OCI-M1 (cell line): ENCODE measurements at regions not wholly inside any gene's neighbourhood (a gene's known extent, or its start where the extent isn't known, plus 50 kb on each side); places are given as distances from the start of the nearest gene placed in this dataset.
"Not testable (repeated sequence)": the region's sequence is repeated elsewhere in the genome, so short reads cannot be mapped to it uniquely, and the experiment has no call there.

Source experiments
- DNase-seq: peaks from one replicate; lab custom pipeline; 2025; lab: John Stamatoyannopoulos, UW

DNA sequence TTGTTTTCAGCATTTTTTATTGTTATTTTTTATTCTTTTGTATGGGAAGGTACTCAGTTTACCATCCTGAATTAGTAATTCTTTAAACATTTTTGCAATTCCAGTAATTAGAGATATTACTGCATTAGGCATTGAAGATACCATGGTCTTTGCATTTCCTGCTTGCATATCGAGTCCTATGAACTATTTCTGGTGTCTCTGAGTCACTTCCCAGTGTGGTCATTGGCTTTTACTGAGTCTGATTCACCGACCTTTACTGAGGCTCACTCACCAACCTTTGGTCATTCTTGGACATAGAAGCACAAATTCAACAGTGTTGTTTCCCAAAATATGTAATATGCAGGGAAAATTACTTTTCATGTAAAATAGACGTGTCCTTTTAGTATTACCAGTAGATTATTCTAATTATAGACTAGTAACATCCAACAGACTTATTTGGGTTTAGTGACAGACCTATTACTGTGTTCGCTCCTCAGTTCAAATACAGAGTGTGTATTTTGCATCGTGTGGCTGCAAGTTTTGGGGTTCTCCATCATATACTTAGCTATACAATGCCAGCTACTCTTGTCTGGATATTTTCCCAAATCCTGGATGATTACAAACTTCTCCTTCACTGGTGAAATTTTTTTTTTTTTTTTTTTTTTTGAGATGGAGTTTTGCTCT, 180.7 kb upstream of the PRSS1 start:
- DNase-seq = no peak

DNA sequence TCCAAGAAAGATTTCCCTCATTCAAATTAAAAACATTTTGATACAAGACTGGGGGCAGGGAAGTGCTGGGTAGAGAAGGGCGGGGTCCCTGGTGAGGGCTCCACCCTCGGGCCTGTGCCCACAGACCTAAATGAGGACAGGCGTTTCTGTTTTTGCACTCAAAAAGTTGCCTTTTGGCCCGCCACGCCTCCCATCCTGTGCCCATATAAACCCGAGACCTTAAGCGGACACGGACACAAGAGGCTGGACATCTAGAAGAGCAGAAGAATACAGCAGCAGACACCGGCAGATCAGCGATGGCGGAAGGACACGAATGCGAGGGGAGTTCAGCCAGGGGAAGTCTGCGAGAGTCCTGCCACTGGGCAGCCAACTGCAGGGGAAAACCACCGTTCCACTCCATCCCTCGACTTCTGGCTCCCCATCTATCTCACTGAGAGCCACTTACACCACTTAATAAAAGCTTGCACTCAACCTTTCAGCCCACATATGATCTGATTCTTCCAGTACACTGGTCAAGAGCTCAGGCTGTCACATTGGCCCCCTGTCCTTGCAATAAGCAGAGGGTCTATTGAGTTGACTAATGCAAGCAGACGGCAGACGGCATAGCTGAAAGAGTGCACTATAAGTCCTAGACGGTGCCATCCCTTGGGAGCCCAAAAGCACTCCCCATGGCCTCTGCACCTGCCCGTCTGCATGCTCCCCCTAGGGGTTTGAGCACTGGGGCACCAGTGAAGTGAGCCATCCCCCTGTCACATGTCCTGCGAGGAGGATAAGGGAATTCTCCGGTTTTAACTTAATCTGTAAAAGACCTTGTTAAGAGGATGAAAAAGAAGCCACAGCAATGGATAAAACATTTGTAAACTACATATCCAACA, 181.8 kb upstream of the PRSS1 start:
- DNase-seq = no peak

DNA sequence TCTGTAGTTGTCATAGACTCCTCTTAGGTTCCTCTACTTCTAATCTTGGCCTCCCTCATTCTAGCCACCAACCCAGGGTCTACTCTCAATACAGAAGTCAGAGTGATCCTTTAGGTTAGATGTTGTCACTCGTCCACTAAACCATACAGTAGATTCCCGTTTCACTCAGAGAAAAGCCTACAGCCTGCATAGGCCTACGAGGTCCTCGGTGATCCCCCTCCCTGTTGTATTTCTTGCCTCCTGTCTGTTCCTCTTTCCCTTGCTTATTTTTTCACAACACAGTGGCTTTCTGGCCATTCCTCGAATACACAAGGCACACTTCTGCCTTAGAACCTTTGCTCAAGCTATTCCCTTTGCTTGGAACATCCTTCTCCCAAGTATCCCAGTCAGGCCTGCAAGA, 183.0 kb upstream of the PRSS1 start:
- DNase-seq = no peak

DNA sequence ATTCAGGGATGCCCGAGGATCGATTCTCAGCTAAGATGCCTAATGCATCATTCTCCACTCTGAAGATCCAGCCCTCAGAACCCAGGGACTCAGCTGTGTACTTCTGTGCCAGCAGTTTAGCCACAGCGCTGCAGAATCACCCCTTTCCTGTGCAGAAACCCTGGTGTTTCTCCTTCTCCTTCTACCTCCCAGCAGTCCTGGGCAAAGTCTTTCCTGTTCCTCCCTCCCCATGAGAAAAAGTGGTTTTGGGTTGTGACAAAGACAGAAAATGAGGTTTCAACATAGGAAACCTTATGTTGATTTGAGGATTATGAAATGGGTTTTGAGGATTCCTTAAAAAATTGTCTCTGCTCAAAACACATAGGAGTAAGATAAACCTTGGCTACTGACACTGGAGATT, 185.1 kb upstream of the PRSS1 start:
- DNase-seq = not testable (repeated sequence)

DNA sequence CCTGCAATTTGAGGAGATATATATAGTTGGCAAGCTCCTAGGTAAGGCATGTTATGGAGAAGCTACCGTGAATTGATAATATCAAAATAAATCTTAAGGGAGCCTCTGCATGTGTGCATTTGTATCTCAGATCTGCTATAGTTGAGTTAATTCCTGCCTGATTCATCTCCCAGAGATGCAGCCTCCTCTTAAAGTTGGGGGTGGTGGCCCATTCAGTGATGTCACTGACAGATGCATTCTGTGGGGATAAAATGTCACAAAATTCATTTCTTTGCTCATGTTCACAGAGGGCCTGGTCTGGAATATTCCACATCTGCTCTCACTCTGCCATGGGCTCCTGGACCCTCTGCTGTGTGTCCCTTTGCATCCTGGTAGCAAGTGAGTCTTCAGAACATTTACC, 185.8 kb upstream of the PRSS1 start:
- no peak for DNase-seq

DNA sequence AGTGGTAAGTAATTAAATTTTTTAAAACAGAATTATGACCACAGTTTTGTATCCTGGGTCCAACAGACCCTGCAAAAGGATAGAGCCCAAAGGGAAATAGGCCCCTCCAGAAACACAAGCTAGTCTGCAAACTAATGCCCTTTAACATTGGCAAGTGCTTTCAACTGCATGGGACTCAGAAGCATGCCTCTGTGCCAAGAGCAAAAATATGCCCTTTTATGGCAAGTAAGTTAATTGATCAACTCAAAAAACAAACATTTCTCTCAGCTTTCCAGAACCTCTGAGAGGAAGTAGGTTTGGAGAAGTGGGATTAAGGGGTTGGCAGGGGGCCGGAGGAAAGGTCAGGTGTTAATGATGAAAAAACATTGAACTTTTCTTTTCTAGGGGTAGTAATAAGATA, 186.6 kb upstream of the PRSS1 start:
- DNase-seq = no peak

DNA sequence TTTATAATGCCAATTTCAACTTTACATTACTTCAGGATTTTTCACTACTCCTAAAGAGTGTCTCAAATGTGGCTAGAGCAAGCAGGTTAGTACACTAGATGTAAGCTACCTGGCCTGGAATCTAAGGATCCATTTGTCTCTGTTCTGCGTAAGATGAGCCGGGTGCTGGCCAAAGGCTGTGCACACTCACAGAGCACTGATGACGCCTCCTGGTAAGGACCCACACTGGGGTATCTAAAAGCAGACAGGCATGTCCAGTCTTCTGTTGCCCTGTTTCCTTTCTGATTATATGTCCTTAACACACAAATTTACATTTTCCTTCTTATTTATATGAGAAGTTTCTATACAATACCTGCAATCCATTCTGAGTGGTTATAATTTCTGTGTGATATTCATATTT, 187.9 kb upstream of the PRSS1 start:
- not testable (repeated sequence) for DNase-seq

DNA sequence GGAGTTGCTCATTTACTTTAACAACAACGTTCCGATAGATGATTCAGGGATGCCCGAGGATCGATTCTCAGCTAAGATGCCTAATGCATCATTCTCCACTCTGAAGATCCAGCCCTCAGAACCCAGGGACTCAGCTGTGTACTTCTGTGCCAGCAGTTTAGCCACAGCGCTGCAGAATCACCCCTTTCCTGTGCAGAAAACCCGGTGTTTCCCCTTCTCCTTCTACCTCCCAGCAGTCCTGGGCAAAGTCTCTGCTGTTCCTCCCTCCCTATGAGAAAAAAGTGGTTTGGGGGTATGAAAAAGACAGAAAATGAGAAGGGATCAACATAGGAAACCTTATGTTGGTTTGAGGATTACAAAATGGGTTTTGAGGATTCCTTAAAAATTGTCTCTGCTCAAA, 188.5 kb upstream of the PRSS1 start:
- DNase-seq = not testable (repeated sequence)

DNA sequence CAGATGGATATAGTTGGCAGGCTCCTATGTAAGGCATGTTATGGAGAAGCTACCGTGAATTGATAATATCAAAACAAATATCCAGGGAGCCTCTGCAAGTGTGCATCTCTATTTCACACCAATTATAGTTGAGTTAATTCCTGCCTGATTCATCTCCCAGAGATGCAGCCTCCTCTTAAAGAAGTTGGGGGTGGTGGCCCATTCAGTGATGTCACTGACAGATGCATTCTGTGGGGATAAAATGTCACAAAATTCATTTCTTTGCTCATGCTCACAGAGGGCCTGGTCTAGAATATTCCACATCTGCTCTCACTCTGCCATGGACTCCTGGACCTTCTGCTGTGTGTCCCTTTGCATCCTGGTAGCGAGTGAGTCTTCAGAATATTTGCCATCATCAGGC, 189.1 kb upstream of the PRSS1 start:
- DNase-seq = no peak

DNA sequence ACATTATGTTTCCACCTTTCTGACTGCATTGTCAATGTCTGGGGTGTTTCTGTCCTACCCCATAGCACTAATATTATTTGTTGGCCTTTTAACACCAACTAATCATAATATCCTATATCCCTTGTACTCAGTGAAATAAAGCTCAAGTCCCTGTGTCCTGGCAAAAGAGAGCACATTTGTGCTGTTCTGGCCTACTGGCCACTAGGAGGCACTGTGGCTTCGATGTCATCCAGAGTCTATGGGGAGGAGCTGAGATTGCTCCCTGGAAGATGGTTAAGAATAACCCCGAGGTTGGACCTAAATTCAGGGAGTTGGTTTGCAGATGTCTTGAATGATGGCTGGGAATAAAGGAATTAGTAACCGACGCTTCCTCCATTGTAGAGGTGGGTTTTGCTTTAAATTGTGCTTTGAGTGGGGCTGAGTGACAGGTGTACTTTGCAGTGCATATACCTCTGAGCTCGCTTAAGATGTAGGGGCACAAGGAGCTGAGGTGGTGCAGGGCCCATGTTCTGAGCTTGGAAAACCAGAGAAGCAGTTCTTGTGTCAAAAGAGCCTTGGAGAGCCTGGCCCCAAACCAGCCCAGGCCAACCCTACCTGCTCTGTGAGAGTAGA, 191.2 kb upstream of the PRSS1 start:
- peak; percentile 49 for DNase-seq

DNA sequence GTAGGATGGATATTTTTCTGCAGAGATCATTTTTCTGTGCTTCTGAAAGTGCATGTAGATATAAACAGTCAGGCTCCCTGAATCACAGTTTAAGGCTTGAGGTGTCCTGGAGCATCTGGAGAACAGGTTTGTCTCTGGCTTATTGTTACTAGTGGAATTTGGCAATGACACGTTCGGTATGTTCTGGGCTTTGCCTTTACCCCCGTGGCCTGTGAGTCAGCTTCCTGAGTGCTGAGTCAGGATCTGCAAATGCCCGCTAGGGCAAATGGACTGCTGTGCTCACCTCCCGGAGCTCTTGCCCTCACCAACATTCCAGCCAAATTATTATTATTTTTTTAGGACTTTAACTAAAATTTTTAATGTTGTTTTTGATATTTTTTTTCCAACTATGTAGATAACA, 192.5 kb upstream of the PRSS1 start:
- DNase-seq = peak; percentile 26

DNA sequence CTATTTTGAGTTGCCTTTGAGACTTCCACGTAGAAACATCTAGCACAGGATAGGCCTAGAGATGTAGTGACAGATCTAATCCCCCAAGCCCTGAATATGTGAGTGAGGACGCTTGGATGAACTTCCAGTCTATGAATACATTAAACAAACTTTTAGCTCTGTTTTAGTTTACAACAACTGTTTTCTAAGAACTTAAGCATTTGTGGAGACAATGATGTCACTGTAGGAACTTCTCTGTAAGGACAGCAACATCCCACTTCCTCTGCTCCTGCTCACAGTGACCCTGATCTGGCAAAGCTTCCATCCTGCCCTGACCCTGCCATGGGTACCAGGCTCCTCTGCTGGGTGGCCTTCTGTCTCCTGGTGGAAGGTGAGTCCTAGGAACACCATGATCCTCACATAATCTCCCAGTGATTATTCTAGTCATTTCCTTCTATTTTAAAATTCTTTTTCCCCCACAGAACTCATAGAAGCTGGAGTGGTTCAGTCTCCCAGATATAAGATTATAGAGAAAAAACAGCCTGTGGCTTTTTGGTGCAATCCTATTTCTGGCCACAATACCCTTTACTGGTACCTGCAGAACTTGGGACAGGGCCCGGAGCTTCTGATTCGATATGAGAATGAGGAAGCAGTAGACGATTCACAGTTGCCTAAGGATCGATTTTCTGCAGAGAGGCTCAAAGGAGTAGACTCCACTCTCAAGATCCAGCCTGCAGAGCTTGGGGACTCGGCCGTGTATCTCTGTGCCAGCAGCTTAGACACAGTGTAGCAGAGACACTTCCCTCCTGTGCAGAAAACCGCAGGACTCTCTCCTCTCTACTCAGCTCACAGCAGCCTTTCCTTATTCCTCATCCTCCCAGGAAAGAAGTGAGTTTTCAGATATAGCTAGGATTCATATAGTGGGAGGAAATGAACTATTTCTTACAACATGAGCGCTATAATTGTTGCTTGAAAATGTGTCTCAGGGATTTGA, 194.4 kb upstream of the PRSS1 start:
- peak; percentile 6 for DNase-seq

DNA sequence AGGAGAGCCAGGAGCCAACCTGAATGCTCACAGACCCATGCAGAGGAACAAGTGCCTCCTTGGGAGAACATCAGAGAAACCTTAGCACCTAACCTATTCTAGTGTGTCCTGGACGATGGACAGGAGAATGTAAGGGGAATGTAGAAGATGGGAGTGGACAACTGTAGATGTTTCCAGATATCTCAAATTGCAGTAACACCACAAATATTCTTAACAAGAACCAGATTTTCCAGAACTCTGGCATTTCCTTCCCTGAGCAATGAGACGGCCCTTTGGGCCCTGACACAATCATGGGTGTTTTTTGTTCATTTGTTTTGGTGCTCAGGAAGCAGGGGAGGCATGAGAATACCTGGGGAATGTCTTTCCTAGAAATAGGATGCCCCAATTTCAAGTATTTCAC, 196.1 kb upstream of the PRSS1 start:
- no peak for DNase-seq

DNA sequence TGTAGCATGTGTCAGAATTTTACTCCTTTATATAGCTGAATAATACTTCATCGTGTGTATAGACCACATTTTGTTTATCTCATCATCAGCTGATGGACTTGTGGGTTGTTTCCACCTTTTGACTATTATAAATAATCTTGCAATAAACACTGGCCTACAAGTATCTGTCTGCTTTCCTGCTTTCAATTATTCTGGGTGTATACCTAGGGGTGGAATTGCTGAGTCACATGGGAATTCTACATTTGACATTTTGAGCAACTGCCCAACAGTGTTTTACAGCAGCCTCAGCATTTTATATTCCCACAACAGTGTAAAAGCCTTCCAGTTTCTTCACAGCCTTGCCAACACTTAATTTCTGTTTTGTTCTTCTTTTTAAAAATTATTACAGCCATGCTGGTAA, 200.3 kb upstream of the PRSS1 start:
- DNase-seq = no peak

DNA sequence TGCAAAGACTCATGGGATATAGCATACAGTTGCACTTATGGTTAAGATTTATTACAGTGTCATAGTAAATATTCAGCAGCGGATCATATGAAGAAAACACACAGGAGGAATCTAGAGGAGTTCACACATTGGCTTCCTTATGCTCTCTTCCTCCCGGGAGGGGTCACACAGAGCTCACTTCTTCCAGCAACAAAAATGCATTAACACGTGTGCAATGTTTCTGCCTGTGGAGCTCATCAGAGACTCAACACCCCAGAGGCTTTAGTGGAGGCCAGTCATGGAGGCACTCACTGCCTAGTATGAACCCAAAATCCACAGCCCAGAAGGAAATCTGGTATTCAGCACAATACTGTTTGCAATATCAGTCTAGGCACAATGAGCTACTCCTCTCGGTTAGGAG, 202.8 kb upstream of the PRSS1 start:
- DNase-seq = no peak

DNA sequence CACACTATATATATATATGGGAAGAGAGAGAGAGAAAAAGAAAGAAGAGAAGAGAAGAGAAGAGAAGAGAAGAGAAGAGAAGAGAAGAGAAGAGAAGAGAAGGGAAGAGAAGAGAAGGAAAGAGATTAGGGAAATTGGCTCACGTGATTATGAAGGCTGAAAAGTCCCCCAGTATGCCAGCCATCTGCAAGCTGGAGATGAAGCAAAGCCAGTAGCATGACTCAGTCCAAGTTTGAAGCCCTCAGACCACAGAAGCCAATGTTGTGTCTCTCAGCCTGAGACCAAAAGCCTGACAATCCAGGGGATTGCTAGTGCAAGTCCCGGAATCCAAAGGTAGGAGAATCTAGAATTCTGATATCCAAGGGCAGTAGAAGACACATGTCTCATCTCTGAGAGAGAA, 206.3 kb upstream of the PRSS1 start:
- DNase-seq = peak; percentile 6

DNA sequence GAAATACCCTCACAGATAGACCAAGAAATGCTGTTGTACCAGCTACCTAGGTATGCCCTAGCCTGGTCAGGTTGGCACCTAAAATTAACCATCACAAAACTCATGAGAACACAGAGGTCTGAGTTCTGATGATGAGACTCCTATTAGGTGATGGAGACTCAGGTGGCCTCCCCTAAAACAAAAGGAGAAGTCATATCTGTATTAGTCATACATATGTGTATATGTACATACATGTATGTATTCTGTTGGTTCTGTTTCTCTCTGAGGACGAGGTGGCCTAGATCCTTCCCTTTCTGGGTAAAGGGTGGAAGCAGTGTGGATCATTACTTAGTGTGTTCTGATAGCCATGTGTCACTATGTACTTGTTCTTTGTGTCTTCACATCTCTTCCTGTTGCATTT, 207.2 kb upstream of the PRSS1 start:
- no peak for DNase-seq

DNA sequence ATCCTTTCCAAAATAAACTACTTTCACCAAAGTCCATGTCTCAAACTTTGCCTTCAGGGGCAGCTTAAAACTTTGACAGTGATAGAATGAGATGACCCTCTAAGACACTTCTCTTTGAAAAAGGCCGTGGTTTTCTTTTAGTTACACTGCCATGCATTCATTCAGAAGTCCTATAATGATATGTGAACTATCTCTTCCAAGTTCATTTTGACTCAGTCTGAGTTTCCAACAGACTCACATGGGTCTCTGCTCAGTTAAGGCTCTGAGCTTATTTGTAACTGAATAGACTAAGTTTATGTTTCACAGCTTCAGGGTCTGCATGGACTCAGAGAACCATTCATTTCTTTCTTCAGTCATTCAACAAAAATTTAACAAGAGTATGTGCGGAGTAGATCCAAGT, 208.9 kb upstream of the PRSS1 start:
- no peak for DNase-seq

DNA sequence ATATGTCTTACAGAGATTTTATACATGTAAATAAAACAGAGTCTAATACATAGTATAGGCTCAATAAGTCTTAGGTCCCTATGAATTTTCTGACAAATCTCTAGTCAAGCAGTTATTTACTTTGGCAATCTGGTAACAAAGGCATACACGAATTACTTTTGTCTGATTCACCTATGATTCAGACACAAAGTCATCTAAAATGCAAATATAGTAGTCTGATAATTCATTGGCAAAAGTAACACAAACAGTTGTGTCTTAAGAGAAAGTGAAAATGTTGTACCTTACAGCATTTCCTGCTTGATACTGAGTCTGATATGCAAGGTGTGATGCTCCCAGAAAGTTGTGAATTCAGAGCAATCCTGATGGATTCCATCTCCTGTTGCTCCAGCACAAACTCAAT, 209.4 kb upstream of the PRSS1 start:
- no peak for DNase-seq

DNA sequence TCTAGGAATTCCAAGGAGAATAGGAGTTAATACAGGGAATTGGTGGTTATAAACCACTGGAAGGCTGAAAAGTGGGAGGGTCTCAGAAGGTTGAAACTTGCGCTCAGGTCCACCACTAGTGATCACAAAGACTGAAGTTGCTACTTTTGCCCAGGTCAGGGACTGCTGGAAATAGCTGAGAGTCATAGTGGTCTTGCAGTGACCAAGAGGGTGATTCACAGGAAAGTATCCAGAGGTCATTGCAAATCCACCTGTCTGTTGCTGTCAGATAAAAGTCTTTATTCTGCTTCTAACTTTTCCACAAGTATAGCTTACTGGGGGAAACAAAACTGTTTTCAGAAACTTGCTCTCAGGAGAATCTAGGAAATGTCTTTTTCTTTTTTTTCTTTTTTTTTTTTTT, 211.5 kb upstream of the PRSS1 start:
- DNase-seq = no peak

DNA sequence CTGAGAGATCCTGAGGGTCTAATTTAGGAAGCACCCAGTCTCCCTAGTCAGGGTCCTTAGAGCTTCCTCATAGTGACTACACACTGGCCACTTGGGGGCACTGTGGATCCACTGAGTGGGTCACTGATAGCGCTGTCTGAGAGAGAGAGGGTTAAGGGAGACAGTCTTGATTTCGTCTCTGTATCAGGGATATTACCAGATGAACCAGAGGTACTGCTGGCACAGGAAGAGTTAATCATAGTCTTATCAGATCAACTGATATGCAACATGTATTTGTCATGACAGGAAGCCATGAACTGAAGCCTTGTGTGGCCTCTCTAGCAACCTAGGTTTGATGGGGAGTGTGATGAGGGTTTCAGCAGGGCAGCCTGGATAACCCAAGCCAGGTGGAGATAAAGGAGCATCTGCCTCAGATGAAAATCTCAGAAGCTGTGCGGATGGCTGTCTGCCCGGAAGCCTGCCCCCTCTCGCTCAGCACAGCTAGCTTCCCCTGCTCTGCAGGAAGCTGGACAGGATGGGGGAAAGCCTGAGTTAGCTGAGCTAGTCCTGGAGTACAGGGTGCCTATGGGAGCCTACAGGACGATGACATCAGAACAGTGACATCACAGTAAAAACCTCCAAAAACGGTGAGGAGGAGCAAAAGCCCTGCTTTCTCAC, 214.0 kb upstream of the PRSS1 start:
- peak; percentile 75 for DNase-seq

DNA sequence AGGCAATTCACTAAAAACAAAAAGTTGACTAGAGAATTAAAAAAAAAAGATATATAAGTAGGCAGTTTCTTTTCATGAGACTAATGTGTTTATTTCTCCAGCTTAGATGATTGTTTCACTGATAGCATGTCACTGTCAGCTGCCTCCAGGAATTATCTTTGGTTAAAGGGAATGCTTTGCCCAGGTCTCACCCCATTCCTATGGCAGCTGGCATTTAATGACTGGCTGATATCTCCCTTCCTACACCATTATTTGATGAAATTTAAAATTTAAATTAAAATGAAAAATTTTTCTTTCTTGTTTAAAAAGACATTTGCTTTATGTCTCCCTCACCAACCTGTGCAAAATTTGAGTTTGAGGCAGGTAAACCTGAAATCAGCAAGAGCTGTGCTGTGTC, 214.5 kb upstream of the PRSS1 start:
- DNase-seq = no peak
